Tibial artery (tissue), 4 donors: ENCODE measurements at regions not wholly inside any gene's neighbourhood (a gene's known extent, or its start where the extent isn't known, plus 50 kb on each side); places are given as distances from the start of the nearest gene placed in this dataset.
A peak's percentile ranks its signal among the peaks of the same experiment; 100 is the strongest.

ENCODE experiments used
- DNase-seq, 2 donors: peaks; one replicate each; pipeline ENCODE4 v3.0.0-alpha.2; 2019
- H3K27ac ChIP-seq, 2 donors: fragments of 200-600 bp; sonication (generic) in 1 of 2; 1 replicate in 1 of 2; 2 replicates in 1 of 2; pipeline ENCODE4 v1.5.1; 2018 to 2019; ENCODE audit warnings: mild to moderate bottlenecking in 1 of 2
- H3K27me3 ChIP-seq, 2 donors: fragments of 200-600 bp; sonication (generic) in 1 of 2; one replicate each; pipeline versions ENCODE4 v1.5.1 to v1.6.0; 2016 to 2019
- H3K36me3 ChIP-seq, 3 donors: fragments of 200-600 bp; sonication (generic) in 2 of 3; one replicate each; pipeline ENCODE4 v1.5.1; 2016 to 2019; ENCODE audit warnings: mild to moderate bottlenecking in 2 of 3
- H3K4me1 ChIP-seq, 4 donors: fragments of 200-600 bp; sonication (generic) in 2 of 4; 1 replicate in 3 of 4; 2 replicates in 1 of 4; pipeline ENCODE4 v1.5.1; 2016 to 2019
- H3K4me3 ChIP-seq, 2 donors: fragments of 200-600 bp; sonication (generic) in 1 of 2; 1 replicate in 1 of 2; 2 replicates in 1 of 2; pipeline ENCODE4 v1.5.1; 2018 to 2019; ENCODE audit warnings: mild to moderate bottlenecking in 2 of 2
- H3K9me3 ChIP-seq, 3 donors: fragments of 200-600 bp; sonication (generic) in 1 of 3; one replicate each; pipeline ENCODE4 v1.5.1; 2016 to 2019
- intact Hi-C: fragments of 100-400 bp; cut with DNase I; formaldehyde crosslinking; loops from one replicate; pipeline ENCODE4 v1.15.0; 2023; ENCODE audit warnings: low total_unique reads
- TF ChIP-seq, protein P1 (sequence below), 2 experiments: fragments of 200-600 bp in 1 of 2; fragments of 450-650 bp in 1 of 2; IDR thresholded peaks; one replicate each; pipeline ENCODE4 v1.5.1; 2017 to 2019; ENCODE audit warnings: antibody characterized with exemption in 2 of 2, mild to moderate bottlenecking in 1 of 2, moderate library complexity in 1 of 2

DNA sequence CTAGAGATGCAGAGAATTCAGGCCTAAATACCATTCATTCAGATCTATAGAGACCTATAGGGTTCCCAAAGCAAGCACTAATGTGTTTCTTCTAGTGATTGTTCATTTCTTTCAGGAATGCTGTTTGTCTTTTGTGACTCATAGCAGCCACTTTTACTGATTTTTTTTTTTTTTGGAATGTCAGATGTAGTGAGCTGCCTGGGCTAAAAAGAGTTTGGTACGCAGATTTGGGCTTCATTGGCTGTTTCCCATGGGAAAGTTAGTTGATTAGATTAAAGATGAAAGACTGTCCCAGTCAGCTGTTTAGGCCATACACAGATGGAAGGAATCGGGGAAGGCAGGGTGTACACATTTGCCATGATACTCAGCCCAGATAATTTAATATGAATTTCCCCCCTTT lies 87.6 kb downstream of the CDC42EP3 start:
- intact Hi-C loops: no loop called here
- TF ChIP-seq, protein P1, sequence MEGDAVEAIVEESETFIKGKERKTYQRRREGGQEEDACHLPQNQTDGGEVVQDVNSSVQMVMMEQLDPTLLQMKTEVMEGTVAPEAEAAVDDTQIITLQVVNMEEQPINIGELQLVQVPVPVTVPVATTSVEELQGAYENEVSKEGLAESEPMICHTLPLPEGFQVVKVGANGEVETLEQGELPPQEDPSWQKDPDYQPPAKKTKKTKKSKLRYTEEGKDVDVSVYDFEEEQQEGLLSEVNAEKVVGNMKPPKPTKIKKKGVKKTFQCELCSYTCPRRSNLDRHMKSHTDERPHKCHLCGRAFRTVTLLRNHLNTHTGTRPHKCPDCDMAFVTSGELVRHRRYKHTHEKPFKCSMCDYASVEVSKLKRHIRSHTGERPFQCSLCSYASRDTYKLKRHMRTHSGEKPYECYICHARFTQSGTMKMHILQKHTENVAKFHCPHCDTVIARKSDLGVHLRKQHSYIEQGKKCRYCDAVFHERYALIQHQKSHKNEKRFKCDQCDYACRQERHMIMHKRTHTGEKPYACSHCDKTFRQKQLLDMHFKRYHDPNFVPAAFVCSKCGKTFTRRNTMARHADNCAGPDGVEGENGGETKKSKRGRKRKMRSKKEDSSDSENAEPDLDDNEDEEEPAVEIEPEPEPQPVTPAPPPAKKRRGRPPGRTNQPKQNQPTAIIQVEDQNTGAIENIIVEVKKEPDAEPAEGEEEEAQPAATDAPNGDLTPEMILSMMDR (IDR thresholded peaks at IDR 0.05): no peak
- Histone ChIP-seq H3K27ac (peak overlapping the region; percentile 46 to 68), H3K4me1 (peaks cover 0 to 49% (median 32%) of the 10 kb centered on the region in 4 donors), H3K27me3 (no peaks in the 10 kb centered on the region), H3K4me3 (no peak overlapping the region), H3K36me3 (no peaks in the 10 kb centered on the region), H3K9me3 (no peaks in the 10 kb centered on the region)
- DNase-seq: no peak

- no peak for DNase-seq
- no peaks in the 10 kb centered on the region for H3K27me3 ChIP-seq
- intact Hi-C loops: no loop called here
- H3K9me3 ChIP-seq: no peaks in the 10 kb centered on the region
- H3K4me1 ChIP-seq: peaks cover 0 to 56% (median 37%) of the 10 kb centered on the region in 4 donors
- H3K4me3 ChIP-seq: no peak overlapping the region
- TF ChIP-seq, protein P1 (IDR thresholded peaks at IDR 0.05): no peak
- peak overlapping the region; percentile 42 to 68 for H3K27ac ChIP-seq
- no peaks in the 10 kb centered on the region for H3K36me3 ChIP-seq
Observed at GRCh38 chr2:37585295-37585908, 86.0 kb downstream of the CDC42EP3 start.

- Histone ChIP-seq H3K4me3 (no peak overlapping the region), H3K27ac (peak overlapping the region; percentile 42 to 68), H3K9me3 (no peaks in the 10 kb centered on the region), H3K27me3 (no peaks in the 10 kb centered on the region), H3K36me3 (no peaks in the 10 kb centered on the region), H3K4me1 (peaks cover 0 to 56% (median 38%) of the 10 kb centered on the region in 4 donors)
- TF ChIP-seq, protein P1 (IDR thresholded peaks at IDR 0.05): no peak
- peak; percentile 81 to 83 for DNase-seq
- intact Hi-C loops: no loop called here
Observed at GRCh38 chr2:37585982-37586621, 85.3 kb downstream of the CDC42EP3 start.

- no peaks in the 10 kb centered on the region for H3K9me3 ChIP-seq
- TF ChIP-seq, protein P1 (IDR thresholded peaks at IDR 0.05): no peak
- DNase-seq: no peak
- H3K36me3 ChIP-seq: no peaks in the 10 kb centered on the region
- H3K4me1 ChIP-seq: peaks cover 0 to 56% (median 38%) of the 10 kb centered on the region in 4 donors
- intact Hi-C loops: no loop called here
- peak overlapping the region; percentile 42 to 68 for H3K27ac ChIP-seq
- H3K4me3 ChIP-seq: no peak overlapping the region
- H3K27me3 ChIP-seq: no peaks in the 10 kb centered on the region
Observed at GRCh38 chr2:37586663-37587317, 84.7 kb downstream of the CDC42EP3 start.

GRCh38 chr2:37587817-37588216 lies 83.6 kb downstream of the CDC42EP3 start:
- TF ChIP-seq, protein P1 (IDR thresholded peaks at IDR 0.05): no peak
- Histone ChIP-seq H3K36me3 (no peaks in the 10 kb centered on the region), H3K9me3 (no peaks in the 10 kb centered on the region), H3K4me3 (no peak overlapping the region), H3K27ac (no peak overlapping the region), H3K27me3 (no peaks in the 10 kb centered on the region), H3K4me1 (peaks cover 0 to 50% (median 36%) of the 10 kb centered on the region in 4 donors)
- intact Hi-C loops: no loop called here
- DNase-seq: no peak
